Muscle of leg (tissue), 3 donors: ENCODE measurements at regions not wholly inside any gene's neighbourhood (a gene's known extent, or its start where the extent isn't known, plus 50 kb on each side); places are given as distances from the start of the nearest gene placed in this dataset.
"Not testable (repeated sequence)": the region's sequence is repeated elsewhere in the genome, so short reads cannot be mapped to it uniquely, and the experiment has no call there.

Source experiments
- DNase-seq: peaks from one replicate; pipeline ENCODE4 v3.0.0; 2013
- H3K27ac ChIP-seq: one replicate; pipeline ENCODE4 v1.5.1; 2013; ENCODE audit warnings: mild to moderate bottlenecking, low read length, control low read depth
- H3K27me3 ChIP-seq: one replicate; pipeline ENCODE4 v1.6.1; 2013; ENCODE audit warnings: low read length; ENCODE audit not compliant: control insufficient read depth, insufficient read depth
- H3K36me3 ChIP-seq: one replicate; pipeline ENCODE4 v1.6.1; 2013; ENCODE audit warnings: low read length; ENCODE audit not compliant: control insufficient read depth, insufficient read depth
- H3K4me1 ChIP-seq: one replicate; pipeline ENCODE4 v1.6.1; 2013; ENCODE audit warnings: low read length; ENCODE audit not compliant: control insufficient read depth, insufficient read depth
- H3K4me3 ChIP-seq: one replicate; pipeline ENCODE4 v1.5.1; 2013; ENCODE audit warnings: low read length, control low read depth
- H3K9me3 ChIP-seq: replicated peaks from 2 replicates; pipeline ENCODE4 v1.6.1; 2013; ENCODE audit warnings: low read depth, low read length; ENCODE audit not compliant: control insufficient read depth
- WGBS: methylation state at CpG from one replicate; pipeline ENCODE4 v1.1.5; 2013; ENCODE audit warnings: missing lambda C conversion rate; ENCODE audit not compliant: insufficient coverage; 5-methylcytosine and 5-hydroxymethylcytosine counted together

GRCh38 chr4:24214796-24215195 lies 324.9 kb upstream of the PPARGC1A start:
- H3K27me3 ChIP-seq, result no peaks in the 10 kb centered on the region
- H3K4me1 ChIP-seq, result no peaks in the 10 kb centered on the region
- no CpG with 5 or more reads among the region's 3 CpGs for WGBS
- H3K36me3 ChIP-seq, result no peaks in the 10 kb centered on the region
- H3K27ac ChIP-seq, result no peak overlapping the region
- no peaks in the 10 kb centered on the region for H3K9me3 ChIP-seq
- H3K4me3 ChIP-seq, result no peak overlapping the region
- no peak for DNase-seq

GRCh38 chr4:24213961-24214360 lies 324.1 kb upstream of the PPARGC1A start:
- no peak overlapping the region for H3K27ac ChIP-seq
- H3K4me3 ChIP-seq, result no peak overlapping the region
- no peaks in the 10 kb centered on the region for H3K27me3 ChIP-seq
- WGBS, result 60% methylated on average over 1 of the region's 5 CpGs
- no peak for DNase-seq
- H3K4me1 ChIP-seq, result no peaks in the 10 kb centered on the region
- H3K36me3 ChIP-seq, result no peaks in the 10 kb centered on the region
- no peaks in the 10 kb centered on the region for H3K9me3 ChIP-seq

GRCh38 chr4:24212642-24213041 lies 322.8 kb upstream of the PPARGC1A start:
- no peak for DNase-seq
- H3K27me3 ChIP-seq, result no peaks in the 10 kb centered on the region
- H3K4me3 ChIP-seq, result no peak overlapping the region
- WGBS, result 87% methylated on average over 4 of the region's 4 CpGs
- H3K27ac ChIP-seq, result no peak overlapping the region
- no peaks in the 10 kb centered on the region for H3K4me1 ChIP-seq
- no peaks in the 10 kb centered on the region for H3K9me3 ChIP-seq
- H3K36me3 ChIP-seq, result no peaks in the 10 kb centered on the region

GRCh38 chr4:24211856-24212255 lies 322.0 kb upstream of the PPARGC1A start:
- DNase-seq, result no peak
- WGBS, result 79% methylated on average over 9 of the region's 10 CpGs
- Histone ChIP-seq H3K4me3 (no peak overlapping the region), H3K27ac (no peak overlapping the region), H3K4me1 (no peaks in the 10 kb centered on the region), H3K36me3 (no peaks in the 10 kb centered on the region), H3K9me3 (no peaks in the 10 kb centered on the region), H3K27me3 (no peaks in the 10 kb centered on the region)

GRCh38 chr4:24210332-24210902 lies 320.6 kb upstream of the PPARGC1A start:
- no peak overlapping the region for H3K27ac ChIP-seq
- H3K36me3 ChIP-seq, result no peaks in the 10 kb centered on the region

GRCh38 chr4:24209906-24210305 lies 320.1 kb upstream of the PPARGC1A start:
- H3K36me3 ChIP-seq, result no peaks in the 10 kb centered on the region
- no peak overlapping the region for H3K4me3 ChIP-seq
- H3K4me1 ChIP-seq, result no peaks in the 10 kb centered on the region
- H3K27ac ChIP-seq, result no peak overlapping the region
- no peaks in the 10 kb centered on the region for H3K9me3 ChIP-seq
- no peaks in the 10 kb centered on the region for H3K27me3 ChIP-seq
- no peak for DNase-seq
- no CpG with 5 or more reads among the region's 1 CpG for WGBS

More at GRCh38 chr4:24210332-24210902, 320.6 kb upstream of the PPARGC1A start:
- DNase-seq, result no peak
- 84% methylated on average over 5 of the region's 10 CpGs for WGBS
- Histone ChIP-seq H3K27me3 (no peaks in the 10 kb centered on the region), H3K4me1 (no peaks in the 10 kb centered on the region), H3K9me3 (no peaks in the 10 kb centered on the region), H3K4me3 (no peak overlapping the region)

- Histone ChIP-seq H3K27me3 (no peaks in the 10 kb centered on the region), H3K27ac (no peak overlapping the region), H3K36me3 (no peaks in the 10 kb centered on the region), H3K4me1 (no peaks in the 10 kb centered on the region), H3K4me3 (no peak overlapping the region), H3K9me3 (no peaks in the 10 kb centered on the region)
- WGBS, result 93% methylated on average over 3 of the region's 3 CpGs
- peak; percentile 9 for DNase-seq
Measured at GRCh38 chr4:24209131-24209530, 319.3 kb upstream of the PPARGC1A start.

- Histone ChIP-seq H3K36me3 (no peaks in the 10 kb centered on the region), H3K27ac (no peak overlapping the region), H3K4me3 (no peak overlapping the region), H3K4me1 (no peaks in the 10 kb centered on the region), H3K27me3 (no peaks in the 10 kb centered on the region), H3K9me3 (no peaks in the 10 kb centered on the region)
- 83% methylated on average over 1 of the region's 3 CpGs for WGBS
- DNase-seq, result no peak
Measured at GRCh38 chr4:24208691-24209090, 318.8 kb upstream of the PPARGC1A start.

GRCh38 chr4:24204708-24205107 lies 314.9 kb upstream of the PPARGC1A start:
- no CpG with 5 or more reads among the region's 8 CpGs for WGBS
- DNase-seq, H3K36me3 ChIP-seq, H3K4me3 ChIP-seq, H3K9me3 ChIP-seq, H3K27me3 ChIP-seq, H3K4me1 ChIP-seq, H3K27ac ChIP-seq: not testable (repeated sequence)

- DNase-seq, result no peak
- Histone ChIP-seq H3K27ac (no peak overlapping the region), H3K36me3 (no peaks in the 10 kb centered on the region), H3K4me1 (no peaks in the 10 kb centered on the region), H3K4me3 (no peak overlapping the region), H3K9me3 (no peaks in the 10 kb centered on the region), H3K27me3 (no peaks in the 10 kb centered on the region)
- WGBS, result no CpG with 5 or more reads among the region's 2 CpGs
Measured at GRCh38 chr4:24203926-24204325, 314.1 kb upstream of the PPARGC1A start.

GRCh38 chr4:24202579-24202978 lies 312.7 kb upstream of the PPARGC1A start:
- H3K4me3 ChIP-seq, result no peak overlapping the region
- no peak for DNase-seq
- no peak overlapping the region for H3K27ac ChIP-seq
- 100% methylated on average over 1 of the region's 1 CpG for WGBS
- H3K9me3 ChIP-seq, result no peaks in the 10 kb centered on the region
- H3K4me1 ChIP-seq, result no peaks in the 10 kb centered on the region
- H3K36me3 ChIP-seq, result no peaks in the 10 kb centered on the region
- H3K27me3 ChIP-seq, result no peaks in the 10 kb centered on the region
